ENCODE measurements at regions not wholly inside any gene's neighbourhood (a gene's known extent, or its start where the extent isn't known, plus 50 kb on each side); places are given as distances from the start of the nearest gene placed in this dataset.
"Not testable (repeated sequence)": the region's sequence is repeated elsewhere in the genome, so short reads cannot be mapped to it uniquely, and the experiment has no call there.

GRCh38 chr2:193141998-193142397 lies 947.3 kb upstream of the TMEFF2 start:
- no peak for FAIRE-seq
- TF ChIP-seq, protein P1, sequence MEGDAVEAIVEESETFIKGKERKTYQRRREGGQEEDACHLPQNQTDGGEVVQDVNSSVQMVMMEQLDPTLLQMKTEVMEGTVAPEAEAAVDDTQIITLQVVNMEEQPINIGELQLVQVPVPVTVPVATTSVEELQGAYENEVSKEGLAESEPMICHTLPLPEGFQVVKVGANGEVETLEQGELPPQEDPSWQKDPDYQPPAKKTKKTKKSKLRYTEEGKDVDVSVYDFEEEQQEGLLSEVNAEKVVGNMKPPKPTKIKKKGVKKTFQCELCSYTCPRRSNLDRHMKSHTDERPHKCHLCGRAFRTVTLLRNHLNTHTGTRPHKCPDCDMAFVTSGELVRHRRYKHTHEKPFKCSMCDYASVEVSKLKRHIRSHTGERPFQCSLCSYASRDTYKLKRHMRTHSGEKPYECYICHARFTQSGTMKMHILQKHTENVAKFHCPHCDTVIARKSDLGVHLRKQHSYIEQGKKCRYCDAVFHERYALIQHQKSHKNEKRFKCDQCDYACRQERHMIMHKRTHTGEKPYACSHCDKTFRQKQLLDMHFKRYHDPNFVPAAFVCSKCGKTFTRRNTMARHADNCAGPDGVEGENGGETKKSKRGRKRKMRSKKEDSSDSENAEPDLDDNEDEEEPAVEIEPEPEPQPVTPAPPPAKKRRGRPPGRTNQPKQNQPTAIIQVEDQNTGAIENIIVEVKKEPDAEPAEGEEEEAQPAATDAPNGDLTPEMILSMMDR (IDR thresholded peaks at IDR 0.05; ENCODE audit: insufficient read depth, missing control alignments) = no peak
- no peak for DNase-seq (ENCODE audit: insufficient read length, low spot score)

GRCh38 chr2:193140895-193141294 lies 946.2 kb upstream of the TMEFF2 start:
- not testable (repeated sequence) for FAIRE-seq; DNase-seq (ENCODE audit: insufficient read length, low spot score)

DNA sequence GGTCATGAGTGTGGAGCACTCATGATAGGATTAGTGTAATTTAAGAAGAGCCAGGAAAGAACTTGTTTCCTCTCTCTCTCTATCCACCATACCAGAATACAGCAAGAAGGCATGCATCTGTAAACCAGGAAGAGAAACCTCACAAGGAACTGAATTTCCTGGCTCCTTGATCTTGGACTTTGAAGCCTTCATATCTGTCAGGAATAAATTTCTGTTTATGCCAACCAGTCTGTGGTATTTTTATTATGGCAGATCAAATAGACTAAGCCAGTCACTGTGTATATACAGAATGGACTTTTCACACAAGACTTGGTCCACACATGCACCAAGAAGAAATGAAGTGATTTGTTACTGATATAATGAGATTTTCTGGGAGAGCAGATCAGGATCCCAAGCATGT lies 930.1 kb upstream of the TMEFF2 start:
- no peak for DNase-seq (ENCODE audit: insufficient read length, low spot score)
- no peak for FAIRE-seq
- TF ChIP-seq, protein P1 (IDR thresholded peaks at IDR 0.05; ENCODE audit: insufficient read depth, missing control alignments) = no peak

GRCh38 chr2:193114827-193115226 lies 920.1 kb upstream of the TMEFF2 start:
- FAIRE-seq (no peak), DNase-seq (ENCODE audit: insufficient read length, low spot score) (no peak)
- TF ChIP-seq, protein P1 (IDR thresholded peaks at IDR 0.05; ENCODE audit: insufficient read depth, missing control alignments) = no peak

GRCh38 chr2:193112986-193113385 lies 918.3 kb upstream of the TMEFF2 start:
- TF ChIP-seq, protein P1 (IDR thresholded peaks at IDR 0.05; ENCODE audit: insufficient read depth, missing control alignments) = no peak
- no peak for DNase-seq (ENCODE audit: insufficient read length, low spot score)
- no peak for FAIRE-seq

DNA sequence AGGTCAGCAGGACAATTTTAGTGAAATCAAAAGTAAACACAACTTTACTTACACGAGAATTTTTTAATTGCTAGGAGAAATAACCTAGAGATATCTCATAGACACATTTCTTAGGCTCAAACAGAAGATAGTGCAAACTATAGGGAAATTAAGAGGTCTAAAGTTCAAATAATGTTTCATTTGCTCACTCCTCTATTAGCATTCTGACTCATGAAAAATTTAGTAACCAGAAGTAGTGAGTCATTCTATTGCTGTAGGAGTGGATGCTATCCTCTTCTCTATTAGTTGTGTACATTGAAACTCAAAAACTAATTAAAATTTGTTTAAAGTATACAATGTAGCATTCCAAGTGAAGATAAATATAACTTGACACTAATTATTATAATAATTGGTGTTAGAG lies 908.3 kb upstream of the TMEFF2 start:
- DNase-seq (ENCODE audit: insufficient read length, low spot score) = no peak
- no peak for FAIRE-seq
- TF ChIP-seq, protein P1 (IDR thresholded peaks at IDR 0.05; ENCODE audit: insufficient read depth, missing control alignments) = no peak

DNA sequence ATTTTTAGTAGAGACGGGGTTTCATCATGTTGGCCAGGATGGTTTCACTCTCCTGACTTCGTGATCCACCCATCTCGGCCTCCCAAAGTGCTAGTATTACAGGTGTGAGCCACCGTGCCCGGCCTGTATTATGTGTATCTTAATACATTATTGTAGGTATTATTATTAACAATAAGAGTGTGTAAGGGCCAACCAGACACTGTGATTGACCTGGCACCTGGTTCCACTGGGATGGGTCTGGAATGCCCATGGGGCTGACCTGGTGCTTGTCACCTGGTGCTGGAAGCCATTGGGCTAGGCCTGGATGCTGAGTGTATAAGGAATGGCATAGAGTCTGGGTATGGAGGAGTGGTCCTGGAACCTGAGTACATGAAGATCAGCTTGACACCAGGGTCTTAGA lies 906.9 kb upstream of the TMEFF2 start:
- FAIRE-seq (no peak), DNase-seq (ENCODE audit: insufficient read length, low spot score) (no peak)
- TF ChIP-seq, protein P1 (IDR thresholded peaks at IDR 0.05; ENCODE audit: insufficient read depth, missing control alignments) = no peak

DNA sequence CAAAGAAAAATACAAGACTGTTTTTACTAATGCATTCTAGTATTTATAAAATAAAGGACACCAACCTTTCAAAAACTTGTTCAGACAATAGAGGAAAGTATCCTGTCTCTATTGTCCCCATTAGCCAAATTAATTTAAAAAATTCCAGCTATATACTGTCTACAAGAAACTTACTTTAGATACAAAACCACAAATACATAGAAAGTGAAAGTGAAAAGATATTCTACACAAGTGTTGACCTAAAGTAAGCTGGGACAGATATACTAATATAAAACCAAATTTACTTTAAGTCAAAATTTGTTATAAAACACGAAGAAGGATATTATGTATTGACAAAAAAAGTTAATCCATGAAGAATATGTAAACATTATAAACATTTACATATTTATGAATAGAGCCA lies 893.3 kb upstream of the TMEFF2 start:
- TF ChIP-seq, protein P1 (IDR thresholded peaks at IDR 0.05; ENCODE audit: insufficient read depth, missing control alignments) = no peak
- no peak for FAIRE-seq
- no peak for DNase-seq (ENCODE audit: insufficient read length, low spot score)

Data from D721Med (cell line).